ENCODE measurements at regions not wholly inside any gene's neighbourhood (a gene's known extent, or its start where the extent isn't known, plus 50 kb on each side); places are given as distances from the start of the nearest gene placed in this dataset.

DNA sequence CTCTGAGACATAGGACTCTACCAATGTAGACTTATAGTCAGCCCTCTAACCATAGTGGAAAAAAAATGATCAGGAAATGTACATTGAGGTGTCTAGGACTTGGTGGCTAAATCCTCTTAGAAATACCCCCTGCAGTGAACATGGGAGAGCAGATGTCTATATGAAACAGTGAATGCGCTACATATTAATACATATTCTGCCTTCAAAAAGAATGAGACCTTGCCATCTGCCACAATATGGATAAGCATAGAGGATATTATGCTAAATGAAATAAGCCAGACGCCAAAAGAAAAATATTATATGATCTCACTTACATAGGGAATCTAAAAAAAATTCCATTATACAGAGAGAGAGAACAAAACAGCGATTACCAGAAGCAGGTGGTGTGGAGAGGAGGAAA, 66.6 kb upstream of the HAO2 start:
- no peaks in the 10 kb centered on the region for H4K20me1 ChIP-seq (ENCODE audit: insufficient read depth, low read length, poor library complexity, severe bottlenecking)
- no peaks in the 10 kb centered on the region for H3K4me1 ChIP-seq (ENCODE audit: insufficient read depth, low read length, poor library complexity, severe bottlenecking)
- no peak overlapping the region for H3K4me2 ChIP-seq (ENCODE audit: low read depth, low read length, poor library complexity, severe bottlenecking)
- no peaks in the 10 kb centered on the region for H3K9me2 ChIP-seq (replicated peaks; ENCODE audit: low read depth, low read length)
- no peak overlapping the region for H3K4me3 ChIP-seq (ENCODE audit: low read length, poor library complexity, severe bottlenecking)
- H2AFZ ChIP-seq (ENCODE audit: low read length) = no peak overlapping the region
- H3K9me3 ChIP-seq (ENCODE audit: insufficient read depth, low read depth, low read length) = no peaks in the 10 kb centered on the region
- H3K9ac ChIP-seq (ENCODE audit: low read depth, low read length, poor library complexity, severe bottlenecking) = no peak overlapping the region
- TF ChIP-seq, protein P1, sequence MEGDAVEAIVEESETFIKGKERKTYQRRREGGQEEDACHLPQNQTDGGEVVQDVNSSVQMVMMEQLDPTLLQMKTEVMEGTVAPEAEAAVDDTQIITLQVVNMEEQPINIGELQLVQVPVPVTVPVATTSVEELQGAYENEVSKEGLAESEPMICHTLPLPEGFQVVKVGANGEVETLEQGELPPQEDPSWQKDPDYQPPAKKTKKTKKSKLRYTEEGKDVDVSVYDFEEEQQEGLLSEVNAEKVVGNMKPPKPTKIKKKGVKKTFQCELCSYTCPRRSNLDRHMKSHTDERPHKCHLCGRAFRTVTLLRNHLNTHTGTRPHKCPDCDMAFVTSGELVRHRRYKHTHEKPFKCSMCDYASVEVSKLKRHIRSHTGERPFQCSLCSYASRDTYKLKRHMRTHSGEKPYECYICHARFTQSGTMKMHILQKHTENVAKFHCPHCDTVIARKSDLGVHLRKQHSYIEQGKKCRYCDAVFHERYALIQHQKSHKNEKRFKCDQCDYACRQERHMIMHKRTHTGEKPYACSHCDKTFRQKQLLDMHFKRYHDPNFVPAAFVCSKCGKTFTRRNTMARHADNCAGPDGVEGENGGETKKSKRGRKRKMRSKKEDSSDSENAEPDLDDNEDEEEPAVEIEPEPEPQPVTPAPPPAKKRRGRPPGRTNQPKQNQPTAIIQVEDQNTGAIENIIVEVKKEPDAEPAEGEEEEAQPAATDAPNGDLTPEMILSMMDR (conservative IDR thresholded peaks at IDR 0.05; ENCODE audit: low read length) = no peak
- TF ChIP-seq EZH2phosphoT487 (IDR thresholded peaks at IDR 0.05; ENCODE audit: borderline replicate concordance) = no peak
- no peaks in the 10 kb centered on the region for H3K79me2 ChIP-seq (ENCODE audit: insufficient read depth, low read length)
- H3K36me3 ChIP-seq (ENCODE audit: insufficient read depth, low read length) = no peaks in the 10 kb centered on the region
- no peaks in the 10 kb centered on the region for H3F3A ChIP-seq (ENCODE audit: low read depth)
- H3K27me3 ChIP-seq (ENCODE audit: insufficient read depth, low read length, poor library complexity, severe bottlenecking) = peaks cover 31% of the 10 kb centered on the region

DNA sequence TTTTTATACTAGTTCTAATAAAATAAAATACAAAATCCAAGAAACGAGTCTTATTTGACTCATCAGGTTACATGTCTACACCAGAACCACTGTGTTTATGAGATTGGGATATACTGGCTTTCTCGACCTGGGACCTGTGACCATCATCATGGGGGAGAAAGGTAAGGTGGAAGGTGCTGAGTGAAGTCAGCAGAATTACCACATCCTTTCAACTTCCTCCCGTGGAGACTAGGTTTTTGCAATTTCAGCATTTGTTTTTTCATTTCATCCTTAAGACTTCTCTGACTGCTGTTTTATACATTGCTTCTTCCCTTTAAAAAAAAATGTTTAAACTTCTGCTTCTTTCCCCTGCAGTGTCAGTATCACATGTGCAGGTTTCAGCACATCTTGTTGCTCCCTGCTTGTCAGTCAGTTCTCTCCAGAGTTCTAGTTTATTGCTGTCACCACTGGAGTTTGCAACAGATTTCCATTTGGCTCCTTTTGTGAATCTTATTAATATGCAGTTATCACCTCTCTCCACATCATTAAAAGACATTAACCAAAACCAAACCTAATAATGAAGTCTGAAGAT, 60.4 kb upstream of the HAO2 start:
- Histone ChIP-seq H3F3A (ENCODE audit: low read depth) (no peaks in the 10 kb centered on the region), H3K9ac (ENCODE audit: low read depth, low read length, poor library complexity, severe bottlenecking) (no peak overlapping the region), H3K79me2 (ENCODE audit: insufficient read depth, low read length) (no peaks in the 10 kb centered on the region), H3K36me3 (ENCODE audit: insufficient read depth, low read length) (no peaks in the 10 kb centered on the region), H3K9me2 (replicated peaks; ENCODE audit: low read depth, low read length) (no peaks in the 10 kb centered on the region), H3K4me3 (ENCODE audit: low read length, poor library complexity, severe bottlenecking) (no peak overlapping the region), H4K20me1 (ENCODE audit: insufficient read depth, low read length, poor library complexity, severe bottlenecking) (no peaks in the 10 kb centered on the region), H3K9me3 (ENCODE audit: insufficient read depth, low read depth, low read length) (no peaks in the 10 kb centered on the region), H3K27me3 (ENCODE audit: insufficient read depth, low read length, poor library complexity, severe bottlenecking) (no peaks in the 10 kb centered on the region), H3K4me1 (ENCODE audit: insufficient read depth, low read length, poor library complexity, severe bottlenecking) (peaks cover 8% of the 10 kb centered on the region), H2AFZ (ENCODE audit: low read length) (no peak overlapping the region), H3K4me2 (ENCODE audit: low read depth, low read length, poor library complexity, severe bottlenecking) (no peak overlapping the region)
- no peak for TF ChIP-seq EZH2phosphoT487 (IDR thresholded peaks at IDR 0.05; ENCODE audit: borderline replicate concordance)
- TF ChIP-seq, protein P1 (conservative IDR thresholded peaks at IDR 0.05; ENCODE audit: low read length) = no peak

DNA sequence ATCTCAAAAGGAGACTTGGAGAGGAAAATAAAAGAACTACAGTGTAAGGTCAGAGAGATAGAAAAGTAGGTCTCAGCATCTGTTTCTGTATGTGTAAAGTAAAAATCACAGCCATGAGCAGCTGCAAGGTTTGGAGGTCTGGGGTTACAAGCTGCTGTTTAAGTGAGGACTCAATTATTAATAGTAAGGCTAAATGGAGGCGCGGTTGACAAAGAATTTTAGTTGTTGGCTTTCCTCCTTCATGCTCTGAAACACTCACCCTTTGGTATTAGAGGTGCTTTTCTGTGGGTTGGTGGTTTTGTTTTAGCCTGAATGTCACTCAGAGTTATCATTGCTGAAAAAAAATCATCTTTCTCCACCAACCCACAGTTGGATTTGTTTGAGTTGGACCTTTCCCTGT, 59.8 kb upstream of the HAO2 start:
- Histone ChIP-seq H3K27me3 (ENCODE audit: insufficient read depth, low read length, poor library complexity, severe bottlenecking) (no peaks in the 10 kb centered on the region), H3K9me3 (ENCODE audit: insufficient read depth, low read depth, low read length) (no peaks in the 10 kb centered on the region), H3K4me2 (ENCODE audit: low read depth, low read length, poor library complexity, severe bottlenecking) (no peak overlapping the region), H3K79me2 (ENCODE audit: insufficient read depth, low read length) (no peaks in the 10 kb centered on the region), H3K36me3 (ENCODE audit: insufficient read depth, low read length) (no peaks in the 10 kb centered on the region), H3K9ac (ENCODE audit: low read depth, low read length, poor library complexity, severe bottlenecking) (no peak overlapping the region), H3K4me1 (ENCODE audit: insufficient read depth, low read length, poor library complexity, severe bottlenecking) (peaks cover 8% of the 10 kb centered on the region), H3F3A (ENCODE audit: low read depth) (no peaks in the 10 kb centered on the region), H3K4me3 (ENCODE audit: low read length, poor library complexity, severe bottlenecking) (no peak overlapping the region), H4K20me1 (ENCODE audit: insufficient read depth, low read length, poor library complexity, severe bottlenecking) (no peaks in the 10 kb centered on the region), H3K9me2 (replicated peaks; ENCODE audit: low read depth, low read length) (no peaks in the 10 kb centered on the region), H2AFZ (ENCODE audit: low read length) (no peak overlapping the region)
- TF ChIP-seq EZH2phosphoT487 (IDR thresholded peaks at IDR 0.05; ENCODE audit: borderline replicate concordance) = no peak
- TF ChIP-seq, protein P1 (conservative IDR thresholded peaks at IDR 0.05; ENCODE audit: low read length) = no peak

All from Loucy (cell line).